ENCODE measurements at regions not wholly inside any gene's neighbourhood (a gene's known extent, or its start where the extent isn't known, plus 50 kb on each side); places are given as distances from the start of the nearest gene placed in this dataset.

DNA sequence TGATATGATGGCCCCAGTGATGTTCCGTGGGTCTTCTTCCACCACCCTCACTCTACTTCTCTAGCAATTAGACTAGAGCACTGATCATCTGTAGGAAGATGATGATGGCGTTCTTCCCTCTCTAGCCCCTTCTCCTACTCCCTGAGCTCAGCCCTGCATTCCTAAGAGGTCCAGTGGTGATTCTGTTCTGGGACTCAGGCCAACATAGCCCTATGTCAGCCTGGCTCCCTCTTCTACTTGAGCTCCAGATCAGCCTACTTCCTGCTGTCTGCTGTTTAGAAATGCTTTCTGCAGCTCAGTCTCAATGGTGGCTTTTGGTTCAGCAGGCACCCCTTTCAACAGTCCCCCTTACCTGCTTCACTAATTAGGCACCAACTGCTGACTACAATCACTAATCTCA is 86.1 kb upstream of the ZBED5 start:
- H3K9me3 ChIP-seq (ENCODE audit: control insufficient read depth in 1 of 2, insufficient read depth in 1 of 2, low read depth in 1 of 2, low read length in 2 of 2) = no peaks in the 10 kb centered on the region
- ChIA-PET CTCF (interaction anchor here (1.4 to 4.4 kb wide), 2 partner anchors 10 to 17 kb away, joined by 4 to 21 read pairs; no protein-coding TSS in a partner anchor), POLR2A (interaction anchor here (1.2 to 2.8 kb wide), 2 partner anchors 10 to 135 kb away, joined by 5 to 7 read pairs; partner anchors contain the start of gene EIF4G2), RAD21 (ENCODE audit: low non-redundant PET in 1 of 2, low total read pairs in 2 of 2, uncharacterized antibody in 2 of 2, unreplicated experiment in 2 of 2) (no interaction called here)
- ATAC-seq (no peak), DNase-seq (ENCODE audit: low read depth, low spot score) (no peak)
- no TSS peak for BruUV-seq (replicated peaks)
- no peaks in the 10 kb centered on the region; the same call in 1 of the 2 replicates for H3K9me2 ChIP-seq (ENCODE audit: insufficient read depth)
- H3K27me3 ChIP-seq (ENCODE audit: insufficient read depth, low read length) = no peaks in the 10 kb centered on the region
- H3K4me3 ChIP-seq (replicated peaks in 1 of 2; ENCODE audit: low read depth in 1 of 2, low read length in 2 of 2) = no peak overlapping the region
- H3K9ac ChIP-seq (ENCODE audit: low read length) = no peak overlapping the region
- no peaks in the 10 kb centered on the region for H3K4me1 ChIP-seq (ENCODE audit: control insufficient read depth in 1 of 2, insufficient read depth in 2 of 2, low read length in 2 of 2)
- H3K4me2 ChIP-seq (ENCODE audit: low read length) = no peak overlapping the region
- no peaks in the 10 kb centered on the region for H3K79me2 ChIP-seq (ENCODE audit: insufficient read depth, low read length)
- H2AFZ ChIP-seq (ENCODE audit: low read depth, low read length, poor library complexity, severe bottlenecking) = no peak overlapping the region
- no peaks in the 10 kb centered on the region for H4K20me1 ChIP-seq (ENCODE audit: insufficient read depth)
- H3K36me3 ChIP-seq (ENCODE audit: control insufficient read depth in 1 of 2, insufficient read depth in 2 of 2, low read length in 2 of 2) = no peaks in the 10 kb centered on the region
- intact Hi-C loops (cut with micrococcal nuclease) = no loop called here
- TF ChIP-seq SRF (IDR thresholded peaks at IDR 0.05; ENCODE audit: low read depth) = no peak
- TF ChIP-seq SIN3A (IDR thresholded peaks at IDR 0.05; ENCODE audit: low read depth) = no peak
- no peak for TF ChIP-seq POLR2AphosphoS5 (IDR thresholded peaks at IDR 0.05; ENCODE audit: low read depth, low read length)
- TF ChIP-seq, protein P1, sequence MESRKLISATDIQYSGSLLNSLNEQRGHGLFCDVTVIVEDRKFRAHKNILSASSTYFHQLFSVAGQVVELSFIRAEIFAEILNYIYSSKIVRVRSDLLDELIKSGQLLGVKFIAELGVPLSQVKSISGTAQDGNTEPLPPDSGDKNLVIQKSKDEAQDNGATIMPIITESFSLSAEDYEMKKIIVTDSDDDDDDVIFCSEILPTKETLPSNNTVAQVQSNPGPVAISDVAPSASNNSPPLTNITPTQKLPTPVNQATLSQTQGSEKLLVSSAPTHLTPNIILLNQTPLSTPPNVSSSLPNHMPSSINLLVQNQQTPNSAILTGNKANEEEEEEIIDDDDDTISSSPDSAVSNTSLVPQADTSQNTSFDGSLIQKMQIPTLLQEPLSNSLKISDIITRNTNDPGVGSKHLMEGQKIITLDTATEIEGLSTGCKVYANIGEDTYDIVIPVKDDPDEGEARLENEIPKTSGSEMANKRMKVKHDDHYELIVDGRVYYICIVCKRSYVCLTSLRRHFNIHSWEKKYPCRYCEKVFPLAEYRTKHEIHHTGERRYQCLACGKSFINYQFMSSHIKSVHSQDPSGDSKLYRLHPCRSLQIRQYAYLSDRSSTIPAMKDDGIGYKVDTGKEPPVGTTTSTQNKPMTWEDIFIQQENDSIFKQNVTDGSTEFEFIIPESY (IDR thresholded peaks at IDR 0.05; ENCODE audit: extremely low read depth, insufficient replicate concordance, low read length) = no peak
- no peak for TF ChIP-seq FOSL1 (IDR thresholded peaks at IDR 0.05; ENCODE audit: low read depth)
- no peak for TF ChIP-seq SP1 (IDR thresholded peaks at IDR 0.05; ENCODE audit: low read depth)
- no peak for TF ChIP-seq YY1 (IDR thresholded peaks at IDR 0.05; ENCODE audit: extremely low read depth, insufficient replicate concordance, low read depth, low read length)
- TF ChIP-seq ELF1 (IDR thresholded peaks at IDR 0.05; ENCODE audit: borderline replicate concordance, low read depth) = no peak
- TF ChIP-seq EZH2 (IDR thresholded peaks at IDR 0.05) = no peak
- no peak for TF ChIP-seq TCF7L2 (IDR thresholded peaks at IDR 0.05; ENCODE audit: borderline replicate concordance, extremely low read depth, insufficient read depth, insufficient read length)
- TF ChIP-seq RAD21 (IDR thresholded peaks at IDR 0.05; ENCODE audit: low read depth) = no peak
- TF ChIP-seq EZH2phosphoT487 (IDR thresholded peaks at IDR 0.05; ENCODE audit: borderline replicate concordance) = no peak
- TF ChIP-seq, protein P2, sequence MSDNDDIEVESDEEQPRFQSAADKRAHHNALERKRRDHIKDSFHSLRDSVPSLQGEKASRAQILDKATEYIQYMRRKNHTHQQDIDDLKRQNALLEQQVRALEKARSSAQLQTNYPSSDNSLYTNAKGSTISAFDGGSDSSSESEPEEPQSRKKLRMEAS (IDR thresholded peaks at IDR 0.05) = no peak
- no peak for TF ChIP-seq CEBPB (IDR thresholded peaks at IDR 0.05; ENCODE audit: low read depth)
- TF ChIP-seq, protein P3, sequence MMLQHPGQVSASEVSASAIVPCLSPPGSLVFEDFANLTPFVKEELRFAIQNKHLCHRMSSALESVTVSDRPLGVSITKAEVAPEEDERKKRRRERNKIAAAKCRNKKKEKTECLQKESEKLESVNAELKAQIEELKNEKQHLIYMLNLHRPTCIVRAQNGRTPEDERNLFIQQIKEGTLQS (IDR thresholded peaks at IDR 0.05) = no peak
- TF ChIP-seq CBX3 (IDR thresholded peaks at IDR 0.05; ENCODE audit: low read depth) = no peak
- TF ChIP-seq ZNF274 (IDR thresholded peaks at IDR 0.05; ENCODE audit: low read depth, low read length) = no peak
- no peak overlapping the region for H3K27ac ChIP-seq (ENCODE audit: low read depth, low read length)

Data from HCT116 (cell line).